A549 (cell line): ENCODE measurements at regions not wholly inside any gene's neighbourhood (a gene's known extent, or its start where the extent isn't known, plus 50 kb on each side); places are given as distances from the start of the nearest gene placed in this dataset.
A peak's percentile ranks its signal among the peaks of the same experiment; 100 is the strongest.

Experiments used
- ATAC-seq, 2 experiments: fragments of 200-7000 bp in 1 of 2; fragments of >200 bp in 1 of 2; cut with Nextera tagmentation in 1 of 2; cut with Tn5 transposase in 1 of 2; 3 replicates each; pipeline versions ENCODE4 v1.8.0 to v1.9.1; 2018 to 2020; ENCODE audit warnings: mild to moderate bottlenecking in 1 of 2, moderate library complexity in 1 of 2
- CTCF ChIA-PET: fragments of 300-600 bp; sonication (Branson Sonifier 250); formaldehyde crosslinking; extraction: SDS; loops from one replicate; lab custom pipeline; 2021; ENCODE audit warnings: antibody characterized with exemption, inconsistent platforms; lab: Yijun Ruan, JAX
- POLR2A ChIA-PET: fragments of 350-600 bp; formaldehyde crosslinking; extraction: SDS; loops from one replicate; lab custom pipeline; 2021; ENCODE audit warnings: antibody characterized with exemption, inconsistent platforms; lab: Yijun Ruan, JAX
- DNase-seq, 2 experiments: peaks; one replicate each; pipeline versions ENCODE4 v3.0.0 to v3.0.0-alpha.2; 2011 to 2016; ENCODE audit warnings: low read depth in 1 of 2, low spot score in 1 of 2
- FAIRE-seq: peaks from 2 replicates; lab custom pipeline; 2011; peaks lifted over from hg19 to GRCh38; lab: Jason Lieb, UNC
- H3K27ac ChIP-seq, 2 experiments: fragments of >200 bp; sonication (Bioruptor Twin); formaldehyde crosslinking; 3 replicates each; pipeline ENCODE4 v1.5.1; 2016 to 2017
- H3K4me1 ChIP-seq: fragments of >200 bp; sonication (Bioruptor Twin); formaldehyde crosslinking; 3 replicates; pipeline ENCODE4 v1.6.1; 2016
- H3K4me2 ChIP-seq: fragments of >200 bp; sonication (Bioruptor Twin); formaldehyde crosslinking; 3 replicates; pipeline ENCODE4 v1.6.1; 2016
- H3K4me3 ChIP-seq: fragments of >200 bp; sonication (Bioruptor Twin); formaldehyde crosslinking; 3 replicates; pipeline ENCODE4 v1.5.1; 2016
- H3K9me3 ChIP-seq: fragments of >200 bp; sonication (Bioruptor Twin); formaldehyde crosslinking; 3 replicates; pipeline ENCODE4 v1.6.1; 2016
- BHLHE40 ChIP-seq: IDR thresholded peaks from 2 replicates; pipeline ENCODE4 v1.6.1; 2012; ENCODE audit warnings: low read depth, low read length, inconsistent platforms
- CHD2 ChIP-seq: fragments of 150-350 bp; IDR thresholded peaks from 2 replicates; pipeline ENCODE4 v1.6.1; 2014; ENCODE audit warnings: low read length; ENCODE audit not compliant: partially characterized antibody
- ESRRA ChIP-seq: fragments of 150-350 bp; IDR thresholded peaks from 2 replicates; pipeline ENCODE4 v1.6.1; 2014; ENCODE audit warnings: mild to moderate bottlenecking, low read length, borderline replicate concordance
- FOSL2 ChIP-seq, 2 experiments: fragments of 450-650 bp in 1 of 2; fragments of >200 bp in 1 of 2; sonication (Bioruptor Twin) in 1 of 2; formaldehyde crosslinking; IDR thresholded peaks; 2 replicates each; pipeline versions ENCODE4 v1.5.0 to v1.6.1; 2016 to 2020; ENCODE audit warnings: mild to moderate bottlenecking in 1 of 2, moderate library complexity in 1 of 2
- FOXS1 ChIP-seq: fragments of 250-450 bp; sonication (Bioruptor Pico); IDR thresholded peaks from 2 replicates; pipeline ENCODE4 v1.5.0; 2020; ENCODE audit warnings: mild to moderate bottlenecking, moderate library complexity
- GATA3 ChIP-seq: IDR thresholded peaks from 2 replicates; pipeline ENCODE4 v1.6.1; 2012; ENCODE audit warnings: borderline replicate concordance
- HDAC2 ChIP-seq: fragments of 200-600 bp; sonication (generic); IDR thresholded peaks from 2 replicates; pipeline ENCODE4 v1.6.1; 2016
- HEYL ChIP-seq: fragments of 250-450 bp; sonication (Bioruptor Pico); IDR thresholded peaks from 2 replicates; pipeline ENCODE4 v1.8.0; 2021; ENCODE audit warnings: mild to moderate bottlenecking, moderate library complexity
- HOXA7 ChIP-seq: fragments of 250-450 bp; sonication (Bioruptor Pico); IDR thresholded peaks from 2 replicates; pipeline ENCODE4 v1.5.0; 2020; ENCODE audit warnings: mild to moderate bottlenecking, moderate library complexity
- HOXB13 ChIP-seq: fragments of 250-450 bp; sonication (Bioruptor Pico); IDR thresholded peaks from 2 replicates; pipeline ENCODE4 v1.5.0; 2020; ENCODE audit warnings: low read depth, mild to moderate bottlenecking, moderate library complexity
- JUN ChIP-seq, 2 experiments: fragments of >200 bp; sonication (Bioruptor Twin); formaldehyde crosslinking; IDR thresholded peaks; 2 replicates in 1 of 2; 3 replicates in 1 of 2; pipeline ENCODE4 v1.6.1; 2016 to 2017
- MYC ChIP-seq: IDR thresholded peaks from 2 replicates; pipeline ENCODE4 v1.6.1; 2012; ENCODE audit warnings: mild to moderate bottlenecking, inconsistent platforms, low read length, improper control_type of control experiment, borderline replicate concordance
- NPAS2 ChIP-seq: fragments of 250-450 bp; sonication (Bioruptor Pico); IDR thresholded peaks from 2 replicates; pipeline ENCODE4 v1.8.0; 2022; ENCODE audit warnings: mild to moderate bottlenecking, moderate library complexity, borderline replicate concordance
- PHF8 ChIP-seq: fragments of 200-600 bp; sonication (generic); IDR thresholded peaks from 2 replicates; pipeline ENCODE4 v1.6.1; 2016; ENCODE audit warnings: low read depth, mild to moderate bottlenecking, antibody characterized with exemption, moderate library complexity, borderline replicate concordance
- POLR2A ChIP-seq: IDR thresholded peaks from 2 replicates; pipeline ENCODE4 v1.6.1; 2012; ENCODE audit warnings: mild to moderate bottlenecking, low read length
- POLR2AphosphoS2 ChIP-seq: conservative IDR thresholded peaks from 2 replicates; pipeline ENCODE4 v1.6.1; 2012; ENCODE audit warnings: low read length, improper control_type of control experiment, inconsistent platforms
- ZFP36 ChIP-seq: fragments of 450-650 bp; IDR thresholded peaks from 2 replicates; pipeline ENCODE4 v1.6.1; 2014; ENCODE audit warnings: borderline replicate concordance; ENCODE audit not compliant: partially characterized antibody
- ZNF302 ChIP-seq: fragments of 250-450 bp; sonication (Bioruptor Pico); IDR thresholded peaks from 2 replicates; pipeline ENCODE4 v1.9.0; 2021; ENCODE audit warnings: inconsistent platforms, mild to moderate bottlenecking, moderate library complexity
- WGBS: methylation state at CpG from one replicate; pipeline ENCODE4 v1.1.6; 2017; ENCODE audit errors: missing lambda C conversion rate; 5-methylcytosine and 5-hydroxymethylcytosine counted together
- TF ChIP-seq, protein P1 (sequence below): fragments of 250-450 bp; sonication (Bioruptor Pico); IDR thresholded peaks from 2 replicates; pipeline ENCODE4 v1.5.0; 2021; ENCODE audit warnings: mild to moderate bottlenecking, moderate library complexity, borderline replicate concordance
- TF ChIP-seq, protein P2 (sequence below): fragments of 450-650 bp; IDR thresholded peaks from 2 replicates; pipeline ENCODE4 v1.6.1; 2014; ENCODE audit warnings: antibody characterized with exemption
- TF ChIP-seq, protein P3 (sequence below): IDR thresholded peaks from 2 replicates; pipeline ENCODE4 v1.6.1; 2012; ENCODE audit warnings: low read depth, borderline replicate concordance
- TF ChIP-seq, protein P4 (sequence below): fragments of 250-450 bp; sonication (Bioruptor Pico); IDR thresholded peaks from 2 replicates; pipeline ENCODE4 v1.5.0; 2020; ENCODE audit warnings: low read depth, mild to moderate bottlenecking, moderate library complexity
- TF ChIP-seq, protein P5 (sequence below): IDR thresholded peaks from 2 replicates; pipeline ENCODE4 v1.6.1; 2012
- TF ChIP-seq, protein P6 (sequence below): IDR thresholded peaks from 2 replicates; pipeline ENCODE4 v1.6.1; 2012
- TF ChIP-seq, protein P7 (sequence below): fragments of >200 bp; sonication (Bioruptor Twin); formaldehyde crosslinking; IDR thresholded peaks from 3 replicates; pipeline ENCODE4 v1.6.1; 2016

DNA sequence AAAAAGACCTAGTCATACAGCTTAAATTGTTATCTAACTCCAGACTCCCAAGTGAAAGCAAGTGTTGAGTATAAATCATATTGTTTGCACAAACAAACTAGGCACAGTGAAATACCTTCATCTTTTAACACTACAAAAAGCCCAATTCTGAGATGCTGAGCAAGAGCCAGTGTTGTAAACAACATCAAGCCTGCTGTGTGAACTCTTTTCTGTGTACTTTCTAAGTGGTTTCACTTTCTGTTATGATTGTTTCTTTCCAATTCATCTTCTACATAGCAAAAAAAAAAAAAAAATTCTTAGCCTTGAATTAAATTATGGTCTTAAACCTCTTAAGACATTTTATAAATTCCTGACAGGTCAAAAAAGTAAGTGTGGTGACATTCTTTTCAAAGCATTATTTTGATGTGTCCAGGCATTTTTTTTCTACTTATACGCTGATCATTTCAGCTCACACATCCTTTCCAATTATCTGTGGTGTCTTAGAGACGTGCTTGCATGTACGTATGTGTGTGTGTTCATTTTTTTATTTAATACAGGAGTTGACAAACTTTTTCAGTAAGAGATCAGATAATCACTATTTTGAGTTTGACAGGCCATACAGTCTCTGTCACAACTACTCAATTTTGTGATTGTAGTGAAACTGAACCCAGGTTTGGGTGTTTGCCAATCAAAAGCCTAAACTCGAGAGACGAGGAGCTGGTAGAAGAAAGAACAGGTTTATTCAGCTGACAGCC, 556.1 kb downstream of the CDH9 start:
- TF ChIP-seq POLR2AphosphoS2, result no peak
- TF ChIP-seq CHD2, result no peak
- TF ChIP-seq PHF8, result no peak
- no peak for TF ChIP-seq FOSL2 (IDR thresholded peaks at IDR 0.05)
- no peak for TF ChIP-seq FOSL2 (CRISPR knock-in tag; IDR thresholded peaks at IDR 0.05)
- TF ChIP-seq, protein P1, sequence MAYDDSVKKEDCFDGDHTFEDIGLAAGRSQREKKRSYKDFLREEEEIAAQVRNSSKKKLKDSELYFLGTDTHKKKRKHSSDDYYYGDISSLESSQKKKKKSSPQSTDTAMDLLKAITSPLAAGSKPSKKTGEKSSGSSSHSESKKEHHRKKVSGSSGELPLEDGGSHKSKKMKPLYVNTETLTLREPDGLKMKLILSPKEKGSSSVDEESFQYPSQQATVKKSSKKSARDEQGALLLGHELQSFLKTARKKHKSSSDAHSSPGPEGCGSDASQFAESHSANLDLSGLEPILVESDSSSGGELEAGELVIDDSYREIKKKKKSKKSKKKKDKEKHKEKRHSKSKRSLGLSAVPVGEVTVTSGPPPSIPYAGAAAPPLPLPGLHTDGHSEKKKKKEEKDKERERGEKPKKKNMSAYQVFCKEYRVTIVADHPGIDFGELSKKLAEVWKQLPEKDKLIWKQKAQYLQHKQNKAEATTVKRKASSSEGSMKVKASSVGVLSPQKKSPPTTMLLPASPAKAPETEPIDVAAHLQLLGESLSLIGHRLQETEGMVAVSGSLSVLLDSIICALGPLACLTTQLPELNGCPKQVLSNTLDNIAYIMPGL (CRISPR knock-in tag), result no peak
- TF ChIP-seq FOXS1, result no peak
- no peak for TF ChIP-seq HDAC2
- TF ChIP-seq, protein P2, sequence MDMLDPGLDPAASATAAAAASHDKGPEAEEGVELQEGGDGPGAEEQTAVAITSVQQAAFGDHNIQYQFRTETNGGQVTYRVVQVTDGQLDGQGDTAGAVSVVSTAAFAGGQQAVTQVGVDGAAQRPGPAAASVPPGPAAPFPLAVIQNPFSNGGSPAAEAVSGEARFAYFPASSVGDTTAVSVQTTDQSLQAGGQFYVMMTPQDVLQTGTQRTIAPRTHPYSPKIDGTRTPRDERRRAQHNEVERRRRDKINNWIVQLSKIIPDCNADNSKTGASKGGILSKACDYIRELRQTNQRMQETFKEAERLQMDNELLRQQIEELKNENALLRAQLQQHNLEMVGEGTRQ, result no peak
- no peak for TF ChIP-seq MYC
- TF ChIP-seq ESRRA, result no peak
- no peak for TF ChIP-seq BHLHE40
- TF ChIP-seq, protein P3, sequence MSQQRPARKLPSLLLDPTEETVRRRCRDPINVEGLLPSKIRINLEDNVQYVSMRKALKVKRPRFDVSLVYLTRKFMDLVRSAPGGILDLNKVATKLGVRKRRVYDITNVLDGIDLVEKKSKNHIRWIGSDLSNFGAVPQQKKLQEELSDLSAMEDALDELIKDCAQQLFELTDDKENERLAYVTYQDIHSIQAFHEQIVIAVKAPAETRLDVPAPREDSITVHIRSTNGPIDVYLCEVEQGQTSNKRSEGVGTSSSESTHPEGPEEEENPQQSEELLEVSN, result no peak
- TF ChIP-seq, protein P4, sequence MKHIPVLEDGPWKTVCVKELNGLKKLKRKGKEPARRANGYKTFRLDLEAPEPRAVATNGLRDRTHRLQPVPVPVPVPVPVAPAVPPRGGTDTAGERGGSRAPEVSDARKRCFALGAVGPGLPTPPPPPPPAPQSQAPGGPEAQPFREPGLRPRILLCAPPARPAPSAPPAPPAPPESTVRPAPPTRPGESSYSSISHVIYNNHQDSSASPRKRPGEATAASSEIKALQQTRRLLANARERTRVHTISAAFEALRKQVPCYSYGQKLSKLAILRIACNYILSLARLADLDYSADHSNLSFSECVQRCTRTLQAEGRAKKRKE, result no peak
- no peak for TF ChIP-seq HOXB13
- 26% methylated on average over 5 of the region's 5 CpGs for WGBS
- Histone ChIP-seq H3K27ac (no peak overlapping the region), H3K9me3 (no peaks in the 10 kb centered on the region; the same call in 2 of the 3 replicates), H3K4me3 (0 out of 3 replicates have a peak overlapping the region, but pooled peaks have one; percentile 22), H3K4me2 (peak overlapping the region; percentile 56; the same call in 2 of the 3 replicates), H3K4me1 (no peaks in the 10 kb centered on the region)
- DNase-seq (no peak), ATAC-seq (peak in 1 of 2 experiments; percentile 13; a peak in 1 of 6 replicates), FAIRE-seq (no peak)
- POLR2A ChIA-PET, result no interaction called here
- CTCF ChIA-PET, result interaction anchor here (0.6 to 0.8 kb wide), 2 partner anchors 20 to 57 kb away, joined by 3 read pairs; no protein-coding TSS in a partner anchor

DNA sequence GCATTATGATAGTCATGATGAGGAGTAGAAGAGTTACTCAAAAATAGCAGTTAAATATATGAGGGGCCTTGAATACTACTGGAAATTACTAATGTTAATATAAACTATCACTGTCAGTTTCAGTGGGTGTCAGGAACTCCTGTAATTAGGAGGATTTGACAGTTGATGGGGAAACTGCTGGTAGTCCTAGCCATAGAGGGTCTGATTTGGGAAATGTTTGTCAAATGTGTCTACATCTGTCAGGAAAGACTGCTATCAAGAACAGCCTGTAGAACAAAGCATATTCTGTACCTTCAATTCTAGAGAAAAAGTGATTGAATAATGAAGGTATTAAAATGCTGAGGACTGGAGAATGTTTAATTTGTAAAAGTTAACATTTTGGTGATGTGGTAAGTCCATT, 567.9 kb downstream of the CDH9 start:
- POLR2A ChIA-PET, result no interaction called here
- no peak for ATAC-seq
- TF ChIP-seq, protein P5, sequence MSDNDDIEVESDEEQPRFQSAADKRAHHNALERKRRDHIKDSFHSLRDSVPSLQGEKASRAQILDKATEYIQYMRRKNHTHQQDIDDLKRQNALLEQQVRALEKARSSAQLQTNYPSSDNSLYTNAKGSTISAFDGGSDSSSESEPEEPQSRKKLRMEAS, result no peak
- no peak for TF ChIP-seq POLR2A
- TF ChIP-seq, protein P4, result no peak
- no peak for TF ChIP-seq HOXB13
- TF ChIP-seq, protein P6, sequence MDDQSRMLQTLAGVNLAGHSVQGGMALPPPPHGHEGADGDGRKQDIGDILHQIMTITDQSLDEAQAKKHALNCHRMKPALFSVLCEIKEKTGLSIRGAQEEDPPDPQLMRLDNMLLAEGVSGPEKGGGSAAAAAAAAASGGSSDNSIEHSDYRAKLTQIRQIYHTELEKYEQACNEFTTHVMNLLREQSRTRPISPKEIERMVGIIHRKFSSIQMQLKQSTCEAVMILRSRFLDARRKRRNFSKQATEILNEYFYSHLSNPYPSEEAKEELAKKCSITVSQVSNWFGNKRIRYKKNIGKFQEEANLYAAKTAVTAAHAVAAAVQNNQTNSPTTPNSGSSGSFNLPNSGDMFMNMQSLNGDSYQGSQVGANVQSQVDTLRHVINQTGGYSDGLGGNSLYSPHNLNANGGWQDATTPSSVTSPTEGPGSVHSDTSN, result no peak
- TF ChIP-seq NPAS2 (CRISPR knock-in tag), result no peak
- no peak for TF ChIP-seq ZFP36
- TF ChIP-seq HEYL (CRISPR knock-in tag), result no peak
- no peak for TF ChIP-seq ZNF302 (CRISPR knock-in tag)
- no peak for TF ChIP-seq GATA3
- no peak for TF ChIP-seq PHF8
- TF ChIP-seq, protein P3, result no peak
- TF ChIP-seq HOXA7 (CRISPR knock-in tag), result no peak
- TF ChIP-seq, protein P7, sequence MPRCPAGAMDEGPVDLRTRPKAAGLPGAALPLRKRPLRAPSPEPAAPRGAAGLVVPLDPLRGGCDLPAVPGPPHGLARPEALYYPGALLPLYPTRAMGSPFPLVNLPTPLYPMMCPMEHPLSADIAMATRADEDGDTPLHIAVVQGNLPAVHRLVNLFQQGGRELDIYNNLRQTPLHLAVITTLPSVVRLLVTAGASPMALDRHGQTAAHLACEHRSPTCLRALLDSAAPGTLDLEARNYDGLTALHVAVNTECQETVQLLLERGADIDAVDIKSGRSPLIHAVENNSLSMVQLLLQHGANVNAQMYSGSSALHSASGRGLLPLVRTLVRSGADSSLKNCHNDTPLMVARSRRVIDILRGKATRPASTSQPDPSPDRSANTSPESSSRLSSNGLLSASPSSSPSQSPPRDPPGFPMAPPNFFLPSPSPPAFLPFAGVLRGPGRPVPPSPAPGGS, result no peak
- TF ChIP-seq, protein P1 (CRISPR knock-in tag), result no peak
- no peak for TF ChIP-seq JUN (IDR thresholded peaks at IDR 0.05)

More for the DNA sequence above, 567.9 kb downstream of the CDH9 start:
- Histone ChIP-seq H3K27ac (no peak overlapping the region), H3K4me1 (no peaks in the 10 kb centered on the region), H3K9me3 (no peaks in the 10 kb centered on the region), H3K4me3 (no peak overlapping the region), H3K4me2 (no peak overlapping the region)
- DNase-seq (no peak), FAIRE-seq (no peak)
- CTCF ChIA-PET, result no interaction called here
